ENCODE measurements at regions not wholly inside any gene's neighbourhood (a gene's known extent, or its start where the extent isn't known, plus 50 kb on each side); places are given as distances from the start of the nearest gene placed in this dataset.

- Histone ChIP-seq H3K9me1 (ENCODE audit: control insufficient read depth, insufficient read depth, low read length) (no peaks in the 10 kb centered on the region), H3K27me3 (ENCODE audit: control insufficient read depth in 2 of 2, insufficient read depth in 2 of 2, low read length in 2 of 2) (no peaks in the 10 kb centered on the region), H3K79me2 (ENCODE audit: control insufficient read depth, insufficient read depth, low read length) (no peaks in the 10 kb centered on the region), H3K4me1 (replicated peaks in 1 of 2; ENCODE audit: control insufficient read depth in 2 of 2, insufficient read depth in 2 of 2, low read length in 2 of 2) (no peaks in the 10 kb centered on the region), H3K36me3 (ENCODE audit: control insufficient read depth, insufficient read depth, low read length) (no peaks in the 10 kb centered on the region), H3K27ac (ENCODE audit: extremely low read depth, low read depth, low read length) (no peak overlapping the region), H2AFZ (ENCODE audit: low read depth, low read length) (no peak overlapping the region), H4K20me1 (replicated peaks; ENCODE audit: control insufficient read depth, insufficient read depth, low read length) (no peaks in the 10 kb centered on the region), H3K4me2 (ENCODE audit: insufficient read depth, low read length) (no peak overlapping the region), H3K9ac (ENCODE audit: insufficient read depth in 1 of 2, low read depth in 2 of 2, low read length in 2 of 2) (no peak overlapping the region), H3K4me3 (no peak overlapping the region), H3K9me3 (replicated peaks; ENCODE audit: control insufficient read depth, insufficient read depth, low read depth, low read length) (no peaks in the 10 kb centered on the region)
- no peak for FAIRE-seq
- DNase-seq (ENCODE audit: extremely low read depth in 1 of 4, low spot score in 3 of 4): no peak
- 2% methylated on average over 3 of the region's 3 CpGs for WGBS (ENCODE audit: insufficient coverage, low coverage, missing lambda C conversion rate)
- no peak for ATAC-seq
- no TSS peak for BruUV-seq (replicated peaks)
- intact Hi-C loops (cut with micrococcal nuclease): no loop called here
- CTCF ChIA-PET (ENCODE audit: low intra/inter-chr PET ratio): no interaction called here
- POLR2A ChIA-PET: no interaction called here
- TF ChIP-seq DLX4 (CRISPR knock-in tag; IDR thresholded peaks at IDR 0.05) (no peak), ZNF253 (CRISPR knock-in tag; conservative IDR thresholded peaks at IDR 0.05) (no peak), RFX1 (IDR thresholded peaks at IDR 0.05) (no peak), CLOCK (CRISPR knock-in tag; IDR thresholded peaks at IDR 0.05; ENCODE audit: borderline replicate concordance) (no peak), EP400 (IDR thresholded peaks at IDR 0.05) (no peak), CC2D1A (IDR thresholded peaks at IDR 0.05) (no peak), OTX1 (CRISPR knock-in tag; IDR thresholded peaks at IDR 0.05) (no peak), ELK3 (CRISPR knock-in tag; IDR thresholded peaks at IDR 0.05) (no peak), ZBTB1 (CRISPR knock-in tag; IDR thresholded peaks at IDR 0.05; ENCODE audit: borderline replicate concordance, low read depth) (no peak), STAT5A (IDR thresholded peaks at IDR 0.05; ENCODE audit: borderline replicate concordance, low read length) (no peak), PRMT5 (CRISPR knock-in tag; IDR thresholded peaks at IDR 0.05) (no peak), ZNF263 (CRISPR knock-in tag; IDR thresholded peaks at IDR 0.05; ENCODE audit: borderline replicate concordance) (no peak), MEIS2 (IDR thresholded peaks at IDR 0.05; ENCODE audit: partially characterized antibody) (no peak), PHB (CRISPR knock-in tag; IDR thresholded peaks at IDR 0.05) (no peak), ZNF431 (CRISPR knock-in tag; IDR thresholded peaks at IDR 0.05) (no peak), MBD2 (IDR thresholded peaks at IDR 0.05; ENCODE audit: borderline replicate concordance, low read depth) (no peak)
- in situ Hi-C loops (cut with MboI): no loop called here
Measured at GRCh38 chr2:14560716-14561115, 71.8 kb upstream of the LRATD1 start.
